K562 (cell line): ENCODE measurements at regions not wholly inside any gene's neighbourhood (a gene's known extent, or its start where the extent isn't known, plus 50 kb on each side); places are given as distances from the start of the nearest gene placed in this dataset.

Experiments used
- ATAC-seq: fragments of 200-7000 bp; cut with Tn5 transposase; 3 replicates; pipeline ENCODE4 v1.9.1; 2020; ENCODE audit warnings: moderate library complexity
- BruUV-seq: library from RNA; stranded (reverse); fragments of 400-500 nt; replicated peaks from 2 replicates; lab custom pipeline; 2021; lab: Mats Ljungman, UMichigan
- CTCF ChIA-PET: fragments of 300-600 bp; formaldehyde crosslinking; extraction: SDS; loops from one replicate; lab custom pipeline; 2021; ENCODE audit warnings: low intra/inter-chr PET ratio; lab: Yijun Ruan, JAX
- POLR2A ChIA-PET: fragments of 300-600, 350-650 bp; sonication (Branson Sonifier 250); formaldehyde crosslinking; extraction: SDS; loops from one replicate; lab custom pipeline; 2021; ENCODE audit warnings: antibody characterized with exemption, inconsistent platforms; lab: Yijun Ruan, JAX
- DNase-seq, 4 experiments: peaks; one replicate each; pipeline versions ENCODE4 v3.0.0 to v3.0.0-alpha.2; 2011 to 2018; ENCODE audit warnings: low spot score in 3 of 4, mixed read lengths in 3 of 4; ENCODE audit errors: extremely low read depth in 1 of 4
- FAIRE-seq: peaks from 2 replicates; lab custom pipeline; 2011; peaks lifted over from hg19 to GRCh38; lab: Jason Lieb, UNC
- H2AFZ ChIP-seq: 2 replicates; pipeline ENCODE4 v1.6.0; 2011; ENCODE audit warnings: low read depth, low read length, control low read depth, inconsistent platforms
- H3K27ac ChIP-seq: fragments of 200-600 bp; 3 replicates; pipeline ENCODE4 v1.8.0; 2011; ENCODE audit warnings: low read depth, mild to moderate bottlenecking, control low read depth, inconsistent platforms, low read length, moderate library complexity, mixed read lengths; ENCODE audit errors: extremely low read depth
- H3K27me3 ChIP-seq, 2 experiments: fragments of 300-600 bp in 1 of 2; 2 replicates in 1 of 2; 3 replicates in 1 of 2; pipeline versions ENCODE4 v1.6.0 to v1.8.0; 2011; ENCODE audit warnings: inconsistent platforms in 2 of 2, low read length in 2 of 2, mild to moderate bottlenecking in 1 of 2, mixed read lengths in 1 of 2, moderate library complexity in 1 of 2; ENCODE audit not compliant: control insufficient read depth in 2 of 2, insufficient read depth in 2 of 2
- H3K36me3 ChIP-seq: fragments of 300-600 bp; 3 replicates; pipeline ENCODE4 v1.8.0; 2011; ENCODE audit warnings: mild to moderate bottlenecking, low read length, inconsistent platforms; ENCODE audit not compliant: control insufficient read depth, insufficient read depth
- H3K4me1 ChIP-seq, 2 experiments: fragments of 200-600 bp in 1 of 2; replicated peaks in 1 of 2; 2 replicates in 1 of 2; 3 replicates in 1 of 2; pipeline versions ENCODE4 v1.5.1 to v1.8.0; 2011; ENCODE audit warnings: inconsistent platforms in 2 of 2, low read length in 2 of 2, mild to moderate bottlenecking in 1 of 2, mixed read lengths in 1 of 2, moderate library complexity in 1 of 2; ENCODE audit not compliant: control insufficient read depth in 2 of 2, insufficient read depth in 2 of 2
- H3K4me2 ChIP-seq: 2 replicates; pipeline ENCODE4 v1.6.1; 2011; ENCODE audit warnings: low read length, control low read depth, inconsistent platforms, mixed read lengths; ENCODE audit not compliant: insufficient read depth
- H3K4me3 ChIP-seq: fragments of 200-600 bp; sonication (generic), shearing (Covaris generic); 2 replicates; pipeline ENCODE4 v1.5.1; 2016; ENCODE audit warnings: control low read depth, inconsistent platforms
- H3K79me2 ChIP-seq: fragments of 200-600 bp; 3 replicates; pipeline ENCODE4 v1.8.0; 2011; ENCODE audit warnings: low read length, inconsistent platforms; ENCODE audit not compliant: control insufficient read depth, insufficient read depth
- H3K9ac ChIP-seq, 2 experiments: 2 replicates each; pipeline versions ENCODE4 v1.6.0 to v1.6.1; 2011; ENCODE audit warnings: low read depth in 2 of 2, low read length in 2 of 2, control low read depth in 1 of 2, inconsistent platforms in 1 of 2, mild to moderate bottlenecking in 1 of 2, mixed read lengths in 1 of 2; ENCODE audit not compliant: insufficient read depth in 1 of 2
- H3K9me1 ChIP-seq: one replicate; pipeline ENCODE4 v1.6.0; 2011; ENCODE audit warnings: inconsistent platforms, mild to moderate bottlenecking, low read length, moderate library complexity; ENCODE audit not compliant: control insufficient read depth, insufficient read depth
- H3K9me3 ChIP-seq: replicated peaks from 2 replicates; pipeline ENCODE4 v1.5.1; 2011; ENCODE audit warnings: low read depth, low read length, inconsistent platforms; ENCODE audit not compliant: control insufficient read depth, insufficient read depth
- H4K20me1 ChIP-seq: replicated peaks from 2 replicates; pipeline ENCODE4 v1.6.1; 2011; ENCODE audit warnings: low read length, inconsistent platforms, mixed read lengths; ENCODE audit not compliant: control insufficient read depth, insufficient read depth
- AFF4 ChIP-seq: sonication (generic); formaldehyde crosslinking; IDR thresholded peaks from 2 replicates; pipeline ENCODE4 v1.8.0; 2023; ENCODE audit warnings: mild to moderate bottlenecking, missing genetic modification reagents
- ARID3A ChIP-seq: IDR thresholded peaks from 2 replicates; pipeline ENCODE4 v1.6.1; 2012; ENCODE audit warnings: low read depth, low read length, improper control_type of control experiment, borderline replicate concordance
- BRCA1 ChIP-seq, 2 experiments: fragments of 450-650 bp in 1 of 2; sonication (generic) in 1 of 2; formaldehyde crosslinking in 1 of 2; IDR thresholded peaks; 2 replicates each; pipeline versions ENCODE4 v1.5.0 to v1.6.1; 2017 to 2020; ENCODE audit warnings: mild to moderate bottlenecking in 1 of 2, missing genetic modification reagents in 1 of 2
- CGGBP1 ChIP-seq: fragments of 250-450 bp; sonication (Bioruptor Pico); IDR thresholded peaks from 2 replicates; pipeline ENCODE4 v1.9.0; 2021; ENCODE audit warnings: mild to moderate bottlenecking
- ERF ChIP-seq: fragments of 450-650 bp; formaldehyde crosslinking; IDR thresholded peaks from 2 replicates; pipeline ENCODE4 v1.4.0; 2020; ENCODE audit warnings: mild to moderate bottlenecking, mixed read lengths
- ETS1 ChIP-seq: conservative IDR thresholded peaks from 2 replicates; pipeline ENCODE4 v1.6.1; 2011; ENCODE audit warnings: low read depth, mild to moderate bottlenecking, low read length; ENCODE audit not compliant: control insufficient read depth
- NR0B1 ChIP-seq: fragments of 450-650 bp; IDR thresholded peaks from one replicate; pipeline ENCODE4 v1.6.1; 2018; ENCODE audit warnings: mild to moderate bottlenecking, moderate library complexity; ENCODE audit not compliant: partially characterized antibody
- WGBS: fragments of 100-300 bp; shearing (Covaris generic); methylation state at CpG from one replicate; pipeline ENCODE4 v1.1.6; 2016; ENCODE audit warnings: low coverage, mixed read lengths; ENCODE audit not compliant: insufficient coverage; ENCODE audit errors: missing lambda C conversion rate; 5-methylcytosine and 5-hydroxymethylcytosine counted together
- in situ Hi-C: fragments of 300-500 bp; cut with MboI; formaldehyde crosslinking; loops from 4 replicates; pipeline ENCODE4 v1.15.0; 2018; ENCODE audit warnings: inconsistent platforms, mixed read lengths
- intact Hi-C: fragments of 100-400 bp; cut with micrococcal nuclease; formaldehyde crosslinking; loops from 2 replicates; pipeline ENCODE4 v1.14.2; 2022

GRCh38 chr10:10796774-10797415 lies 220.8 kb upstream of the CELF2 start (continued):
- TF ChIP-seq BRCA1 (IDR thresholded peaks at IDR 0.05) (no peak), BRCA1 (CRISPR knock-in tag; IDR thresholded peaks at IDR 0.05) (no peak)

GRCh38 chr10:10797513-10797912 lies 220.2 kb upstream of the CELF2 start:
- no peaks in the 10 kb centered on the region for H3K9me3 ChIP-seq
- H4K20me1 ChIP-seq = no peaks in the 10 kb centered on the region
- 0 out of 5 replicates have a peak, but pooled peaks cover 0 to 6% of the 10 kb centered on the region in 2 experiments for H3K27me3 ChIP-seq
- ChIA-PET POLR2A (interaction anchor here (1.4 kb wide), 1 partner anchor 8 kb away, joined by 6 read pairs; no protein-coding TSS in a partner anchor), CTCF (no interaction called here)
- no peak overlapping the region for H2AFZ ChIP-seq
- WGBS = 2% methylated on average over 8 of the region's 8 CpGs
- no peak overlapping the region for H3K4me2 ChIP-seq
- no peak overlapping the region for H3K27ac ChIP-seq
- ATAC-seq (no peak), FAIRE-seq (no peak), DNase-seq (no peak)
- no TSS peak for BruUV-seq
- H3K4me3 ChIP-seq = no peak overlapping the region
- no peaks in the 10 kb centered on the region for H3K36me3 ChIP-seq
- TF ChIP-seq NR0B1 (no peak), ERF (CRISPR knock-in tag) (no peak), AFF4 (CRISPR knock-in tag) (no peak), ETS1 (no peak), CGGBP1 (CRISPR knock-in tag) (no peak), ARID3A (no peak)
- no peaks in the 10 kb centered on the region for H3K79me2 ChIP-seq
- intact Hi-C loops (no loop called here), in situ Hi-C loops (no loop called here)
- no peaks in the 10 kb centered on the region for H3K9me1 ChIP-seq
- no peaks in the 10 kb centered on the region for H3K4me1 ChIP-seq
- H3K9ac ChIP-seq = no peak overlapping the region
